Fibroblast of pulmonary artery (primary cell): ENCODE measurements at regions not wholly inside any gene's neighbourhood (a gene's known extent, or its start where the extent isn't known, plus 50 kb on each side); places are given as distances from the start of the nearest gene placed in this dataset.

ENCODE experiments used
- DNase-seq: peaks from one replicate; pipeline ENCODE4 v3.0.0-alpha.2; 2010; ENCODE audit warnings: low read depth
- H3K4me3 ChIP-seq: replicated peaks from 2 replicates; pipeline ENCODE4 v1.5.1; 2011; ENCODE audit warnings: low read depth, mild to moderate bottlenecking, control low read depth, low read length, moderate library complexity
- TF ChIP-seq, protein P1 (sequence below): IDR thresholded peaks from 2 replicates; pipeline ENCODE4 v1.5.1; 2011; ENCODE audit warnings: mild to moderate bottlenecking, control low read depth, low read length, inconsistent platforms; ENCODE audit errors: missing control alignments

DNA sequence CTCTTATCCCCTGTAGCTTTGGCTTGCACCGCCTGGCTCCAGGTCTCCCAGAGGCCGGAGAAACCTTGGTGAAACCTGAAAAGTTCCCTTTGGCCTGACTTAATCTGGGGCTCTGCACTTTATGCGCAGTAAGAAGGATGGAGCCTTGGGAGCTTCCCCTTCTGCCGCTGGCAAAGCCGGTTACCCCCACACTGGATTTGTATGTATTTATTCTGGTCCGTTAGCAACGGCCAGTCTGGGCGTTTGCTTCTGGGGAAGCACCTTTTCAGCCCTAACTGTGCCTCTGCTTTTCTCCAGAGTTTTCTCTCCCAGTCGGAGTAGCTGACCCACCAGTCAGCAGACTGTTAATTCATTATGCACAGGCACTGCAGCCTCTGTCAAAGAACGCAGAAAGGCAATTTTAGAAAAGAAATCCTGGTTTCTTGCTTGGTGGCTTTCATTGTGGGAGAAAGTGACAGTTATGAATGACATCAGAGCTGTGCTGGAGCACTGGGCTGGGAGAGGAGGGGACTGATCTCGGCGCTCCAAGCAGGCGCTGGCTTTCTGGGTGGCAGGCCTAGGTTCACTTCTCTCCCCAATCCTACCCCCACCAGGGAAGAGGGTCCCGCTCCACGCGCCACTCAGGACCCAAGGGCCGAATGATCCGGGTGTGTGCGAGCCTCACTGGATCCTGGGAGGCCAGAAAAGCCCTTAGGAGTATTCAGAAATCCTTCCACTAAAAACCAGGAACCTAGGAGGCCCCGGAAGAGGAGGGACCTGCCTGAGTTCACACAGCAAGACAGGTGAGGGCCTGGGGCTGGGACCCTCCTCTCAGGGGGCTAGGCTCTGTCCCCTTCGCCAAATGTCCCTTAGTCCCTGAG, 70.2 kb downstream of the RTL6 start:
- no peak for DNase-seq
- no peak overlapping the region for H3K4me3 ChIP-seq
- TF ChIP-seq, protein P1, sequence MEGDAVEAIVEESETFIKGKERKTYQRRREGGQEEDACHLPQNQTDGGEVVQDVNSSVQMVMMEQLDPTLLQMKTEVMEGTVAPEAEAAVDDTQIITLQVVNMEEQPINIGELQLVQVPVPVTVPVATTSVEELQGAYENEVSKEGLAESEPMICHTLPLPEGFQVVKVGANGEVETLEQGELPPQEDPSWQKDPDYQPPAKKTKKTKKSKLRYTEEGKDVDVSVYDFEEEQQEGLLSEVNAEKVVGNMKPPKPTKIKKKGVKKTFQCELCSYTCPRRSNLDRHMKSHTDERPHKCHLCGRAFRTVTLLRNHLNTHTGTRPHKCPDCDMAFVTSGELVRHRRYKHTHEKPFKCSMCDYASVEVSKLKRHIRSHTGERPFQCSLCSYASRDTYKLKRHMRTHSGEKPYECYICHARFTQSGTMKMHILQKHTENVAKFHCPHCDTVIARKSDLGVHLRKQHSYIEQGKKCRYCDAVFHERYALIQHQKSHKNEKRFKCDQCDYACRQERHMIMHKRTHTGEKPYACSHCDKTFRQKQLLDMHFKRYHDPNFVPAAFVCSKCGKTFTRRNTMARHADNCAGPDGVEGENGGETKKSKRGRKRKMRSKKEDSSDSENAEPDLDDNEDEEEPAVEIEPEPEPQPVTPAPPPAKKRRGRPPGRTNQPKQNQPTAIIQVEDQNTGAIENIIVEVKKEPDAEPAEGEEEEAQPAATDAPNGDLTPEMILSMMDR = no peak

DNA sequence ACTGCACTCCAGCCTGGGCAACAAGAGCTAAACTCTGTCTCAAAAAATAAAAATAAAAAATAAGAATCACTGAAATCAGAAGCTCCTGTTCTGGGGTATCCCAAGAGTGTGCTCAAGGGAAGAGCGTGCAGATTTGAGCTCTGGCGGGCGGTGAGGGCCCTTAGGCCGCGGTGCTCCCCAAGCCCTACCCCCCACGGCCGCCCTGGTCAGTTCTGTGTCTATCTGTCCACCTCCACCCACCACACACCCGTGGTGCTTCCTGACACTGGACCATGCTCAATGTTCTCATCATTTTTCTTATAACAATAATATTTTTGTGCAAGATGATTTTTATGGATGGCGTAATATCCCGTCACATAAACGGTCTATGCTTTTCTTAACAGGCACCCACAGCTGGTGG, 71.1 kb downstream of the RTL6 start:
- TF ChIP-seq, protein P1 = no peak
- no peak overlapping the region for H3K4me3 ChIP-seq
- no peak for DNase-seq

DNA sequence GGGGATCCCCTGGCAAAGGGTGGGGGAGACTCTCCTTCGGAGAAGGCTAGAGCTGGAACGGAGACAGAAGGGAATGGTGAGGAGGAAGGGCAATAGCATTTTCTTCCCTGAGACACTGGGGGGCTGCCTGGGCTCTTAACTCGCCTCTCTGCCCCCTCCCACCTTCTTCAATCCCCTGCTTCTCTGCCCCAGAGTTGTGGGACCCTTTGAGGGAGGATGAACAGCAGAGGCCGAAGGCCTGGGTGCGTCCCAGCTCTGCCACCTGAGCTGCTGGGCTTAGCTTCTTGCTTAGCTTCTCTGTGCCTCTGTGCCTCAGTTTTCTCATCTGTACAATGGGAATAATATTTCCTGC, 72.4 kb downstream of the RTL6 start:
- H3K4me3 ChIP-seq = no peak overlapping the region
- DNase-seq = no peak
- TF ChIP-seq, protein P1 = no peak

DNA sequence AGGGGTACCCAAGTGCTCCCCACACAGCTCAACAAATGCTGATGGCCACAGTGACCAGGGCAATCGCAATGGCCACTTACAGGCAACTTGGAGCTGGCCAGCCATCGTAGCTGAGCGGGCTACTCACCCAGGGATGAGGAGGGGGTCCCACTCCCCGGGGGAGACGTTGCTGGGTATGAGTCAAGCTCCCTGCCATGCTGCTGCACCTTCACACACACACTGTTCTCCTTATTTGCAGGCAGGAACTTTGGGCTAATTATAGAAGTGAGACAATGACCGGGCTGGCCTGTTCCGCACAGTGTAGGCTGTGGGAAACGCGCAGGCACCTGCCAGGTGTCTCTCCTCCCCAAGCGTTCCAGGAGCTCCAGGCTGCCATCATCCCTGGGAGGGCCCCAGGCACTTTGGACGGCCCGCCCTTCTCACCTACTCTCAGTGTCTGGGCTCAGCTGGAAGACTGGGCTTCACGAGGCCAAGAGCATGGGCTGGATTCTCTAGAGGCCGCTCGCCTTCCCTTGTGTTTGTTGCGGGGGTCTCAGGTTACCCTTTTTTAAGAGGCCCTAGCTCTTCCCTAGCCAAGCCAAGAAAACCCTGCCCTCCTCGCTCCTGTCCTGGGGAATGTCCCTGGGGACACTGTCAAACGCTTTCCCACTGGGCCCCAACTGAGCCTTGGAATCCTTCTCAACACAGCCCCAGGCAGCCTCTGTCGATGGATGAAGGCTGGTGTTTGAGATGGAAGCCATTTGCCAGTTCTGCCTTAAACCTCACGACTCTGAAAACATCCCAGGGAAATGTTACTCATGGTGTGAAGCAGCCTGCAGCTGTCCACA, 73.0 kb downstream of the RTL6 start:
- no peak overlapping the region for H3K4me3 ChIP-seq
- DNase-seq = peak; percentile 8
- TF ChIP-seq, protein P1 = no peak

DNA sequence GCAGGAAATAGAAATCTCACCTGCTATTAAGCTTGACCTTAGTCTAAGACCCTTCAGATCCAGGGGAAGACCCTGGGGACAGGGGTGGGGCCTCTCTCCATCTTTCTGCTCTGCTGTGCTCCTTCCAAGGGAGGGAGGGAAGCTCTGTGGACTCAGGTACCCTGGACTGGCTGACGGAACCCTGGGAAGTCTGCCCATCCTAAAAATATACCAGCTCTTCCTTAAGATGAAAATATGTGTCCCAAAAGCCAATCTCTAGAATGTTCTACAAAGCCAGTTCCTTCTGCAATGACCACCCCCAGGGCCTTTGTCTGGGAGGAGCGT, 73.7 kb downstream of the RTL6 start:
- no peak overlapping the region for H3K4me3 ChIP-seq
- DNase-seq = no peak
- TF ChIP-seq, protein P1 = no peak

DNA sequence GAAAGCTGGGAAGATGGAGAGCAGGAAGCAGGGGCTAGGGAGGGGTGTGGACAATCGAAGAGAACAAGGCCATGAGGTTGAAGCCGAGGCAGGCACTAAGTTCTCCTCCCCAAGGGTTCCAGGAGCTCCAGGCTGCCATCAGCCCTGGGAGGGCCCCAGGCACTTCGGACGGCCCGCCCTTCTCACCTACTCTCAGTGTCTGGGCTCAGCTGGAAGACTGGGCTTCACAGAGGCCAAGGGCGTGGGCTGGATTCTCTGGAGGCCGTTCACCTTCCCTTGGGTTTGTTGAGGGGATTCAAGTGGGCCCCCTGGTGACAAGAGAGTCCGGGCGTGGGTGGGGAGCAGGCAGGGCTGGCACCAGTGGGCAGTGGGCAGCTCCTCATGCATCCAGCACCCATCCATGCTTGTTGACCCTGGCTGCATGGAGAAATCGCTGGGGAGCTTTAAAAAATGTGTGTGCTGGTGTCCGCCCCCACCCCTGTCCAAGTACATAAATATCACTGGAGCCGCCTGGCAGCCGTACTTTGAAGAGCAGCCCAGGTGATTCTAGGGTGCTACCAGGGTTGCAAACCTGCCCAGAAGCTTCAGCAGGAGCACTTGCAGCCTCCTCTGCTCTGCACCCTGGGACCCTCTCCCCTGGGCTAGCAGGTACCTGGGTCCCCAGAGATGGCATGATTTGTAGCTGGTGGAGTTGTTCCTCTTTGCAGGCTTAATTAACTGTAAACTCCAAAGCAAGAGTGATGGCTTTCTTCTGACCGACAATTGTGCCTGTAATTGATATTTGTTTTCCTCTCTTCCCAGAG, 74.3 kb downstream of the RTL6 start:
- no peak for DNase-seq
- TF ChIP-seq, protein P1 = no peak
- no peak overlapping the region for H3K4me3 ChIP-seq
